H1 (cell line): ENCODE measurements at regions not wholly inside any gene's neighbourhood (a gene's known extent, or its start where the extent isn't known, plus 50 kb on each side); places are given as distances from the start of the nearest gene placed in this dataset.

ENCODE experiments used
- CTCF ChIA-PET: fragments of 300-600 bp; sonication (Branson Sonifier 250); formaldehyde crosslinking; loops from one replicate; lab custom pipeline; 2021; ENCODE audit not compliant: partially characterized antibody; lab: Charles Lee
- POLR2A ChIA-PET: fragments of 300-600 bp; sonication (Branson Sonifier 250); formaldehyde crosslinking; loops from one replicate; lab custom pipeline; 2021; ENCODE audit warnings: inconsistent platforms; ENCODE audit not compliant: partially characterized antibody; lab: Charles Lee
- DNase-seq, 2 experiments: peaks; one replicate each; pipeline versions ENCODE4 v3.0.0 to v3.0.0-alpha.2; 2010 to 2022; ENCODE audit warnings: low spot score in 2 of 2, low read depth in 1 of 2, mixed read lengths in 1 of 2
- FAIRE-seq: peaks from 2 replicates; lab custom pipeline; 2011; peaks lifted over from hg19 to GRCh38; lab: Jason Lieb, UNC
- H2AFZ ChIP-seq: 2 replicates; pipeline ENCODE4 v1.8.1; 2012; ENCODE audit warnings: low read length, inconsistent platforms
- H2AK5ac ChIP-seq: 2 replicates; pipeline ENCODE4 v1.6.1; 2013; ENCODE audit warnings: low read depth, low read length
- H2BK120ac ChIP-seq: replicated peaks from 2 replicates; pipeline ENCODE3; 2013; ENCODE audit warnings: low read depth, low read length, inconsistent platforms
- H2BK12ac ChIP-seq: 2 replicates; pipeline ENCODE4 v1.6.1; 2013; ENCODE audit warnings: low read depth, low read length
- H2BK15ac ChIP-seq: 2 replicates; pipeline ENCODE4 v1.6.1; 2013; ENCODE audit warnings: low read length
- H2BK20ac ChIP-seq: 2 replicates; pipeline ENCODE4 v1.6.1; 2013; ENCODE audit warnings: low read length
- H2BK5ac ChIP-seq: 2 replicates; pipeline ENCODE4 v1.6.1; 2013; ENCODE audit warnings: low read depth, low read length
- H3K14ac ChIP-seq: 2 replicates; pipeline ENCODE4 v1.6.1; 2013; ENCODE audit warnings: inconsistent platforms; ENCODE audit not compliant: insufficient read length
- H3K18ac ChIP-seq: 2 replicates; pipeline ENCODE4 v1.6.1; 2013; ENCODE audit warnings: low read length; ENCODE audit errors: extremely low read depth
- H3K23ac ChIP-seq: 2 replicates; pipeline ENCODE4 v1.6.1; 2013; ENCODE audit warnings: inconsistent platforms; ENCODE audit not compliant: insufficient read length
- H3K23me2 ChIP-seq: 2 replicates; pipeline ENCODE4 v1.6.1; 2013; ENCODE audit warnings: low read depth, low read length
- H3K27ac ChIP-seq: 2 replicates; pipeline ENCODE4 v1.6.1; 2011; ENCODE audit warnings: low read depth, low read length, inconsistent platforms
- H3K27me3 ChIP-seq, 4 experiments: replicated peaks in 1 of 4; 1 replicate in 1 of 4; 2 replicates in 3 of 4; pipeline versions ENCODE4 v1.6.1 to v1.8.1; 2011 to 2013; ENCODE audit warnings: low read length in 3 of 4, mild to moderate bottlenecking in 3 of 4, inconsistent platforms in 2 of 4, mixed read lengths in 2 of 4, moderate library complexity in 1 of 4; ENCODE audit not compliant: control insufficient read depth in 3 of 4, insufficient read depth in 3 of 4; ENCODE audit errors: extremely low read depth in 1 of 4
- H3K36me3 ChIP-seq, 4 experiments: 2 replicates each; pipeline versions ENCODE4 v1.6.1 to v1.8.1; 2011 to 2013; ENCODE audit warnings: mild to moderate bottlenecking in 4 of 4, low read length in 3 of 4, moderate library complexity in 2 of 4, control low read depth in 1 of 4, inconsistent platforms in 1 of 4; ENCODE audit not compliant: insufficient read depth in 4 of 4, control insufficient read depth in 2 of 4
- H3K4ac ChIP-seq: replicated peaks from 2 replicates; pipeline ENCODE3; 2013; ENCODE audit warnings: low read length, low read depth, mixed read lengths, inconsistent platforms; ENCODE audit not compliant: insufficient read length
- H3K4me1 ChIP-seq, 4 experiments: replicated peaks in 1 of 4; 1 replicate in 1 of 4; 2 replicates in 3 of 4; pipeline versions ENCODE4 v1.6.1 to v1.8.1; 2011 to 2013; ENCODE audit warnings: low read length in 3 of 4, inconsistent platforms in 2 of 4, mixed read lengths in 1 of 4; ENCODE audit not compliant: insufficient read depth in 4 of 4, control insufficient read depth in 3 of 4
- H3K4me2 ChIP-seq, 2 experiments: 2 replicates each; pipeline versions ENCODE4 v1.6.1 to v1.8.1; 2011 to 2013; ENCODE audit warnings: low read depth in 2 of 2, low read length in 2 of 2, control low read depth in 1 of 2, inconsistent platforms in 1 of 2, mild to moderate bottlenecking in 1 of 2; ENCODE audit not compliant: insufficient read depth in 1 of 2
- H3K4me3 ChIP-seq, 4 experiments: fragments of 200-600, 300-600 bp in 1 of 4; sonication (generic), shearing (Covaris generic), sonication (Bioruptor Twin) in 1 of 4; 2 replicates each; pipeline versions ENCODE4 v1.5.1 to v1.8.1; 2011 to 2016; ENCODE audit warnings: low read length in 4 of 4, low read depth in 3 of 4, control low read depth in 2 of 4, inconsistent platforms in 2 of 4, mild to moderate bottlenecking in 2 of 4, mixed read lengths in 1 of 4, moderate library complexity in 1 of 4; ENCODE audit not compliant: insufficient read depth in 2 of 4; ENCODE audit errors: extremely low read depth in 1 of 4
- H3K56ac ChIP-seq: replicated peaks from 2 replicates; pipeline ENCODE3; 2013; ENCODE audit warnings: low read depth, mild to moderate bottlenecking, mixed read lengths, low read length, inconsistent platforms; ENCODE audit not compliant: insufficient read length
- H3K79me1 ChIP-seq: 2 replicates; pipeline ENCODE4 v1.6.1; 2013; ENCODE audit warnings: low read depth, low read length, control low read depth
- H3K79me2 ChIP-seq, 2 experiments: 2 replicates each; pipeline versions ENCODE4 v1.6.1 to v1.8.1; 2012 to 2013; ENCODE audit warnings: low read length in 2 of 2, mild to moderate bottlenecking in 2 of 2, inconsistent platforms in 1 of 2; ENCODE audit not compliant: insufficient read depth in 2 of 2, control insufficient read depth in 1 of 2
- H3K9ac ChIP-seq, 4 experiments: replicated peaks in 1 of 4; 1 replicate in 1 of 4; 2 replicates in 3 of 4; pipeline versions ENCODE4 v1.6.1 to v1.8.1; 2011 to 2013; ENCODE audit warnings: low read depth in 3 of 4, low read length in 3 of 4, control low read depth in 2 of 4, mild to moderate bottlenecking in 2 of 4, moderate library complexity in 2 of 4, inconsistent platforms in 1 of 4; ENCODE audit errors: extremely low read depth in 1 of 4
- H3K9me3 ChIP-seq, 2 experiments: 2 replicates each; pipeline versions ENCODE4 v1.6.1 to v1.8.1; 2012 to 2013; ENCODE audit warnings: mild to moderate bottlenecking in 2 of 2, moderate library complexity in 2 of 2, control low read depth in 1 of 2, inconsistent platforms in 1 of 2, low read depth in 1 of 2, low read length in 1 of 2, mixed read lengths in 1 of 2; ENCODE audit not compliant: insufficient read depth in 2 of 2
- H4K20me1 ChIP-seq, 2 experiments: replicated peaks in 1 of 2; 2 replicates each; pipeline versions ENCODE3 to v1.8.1; 2011 to 2013; ENCODE audit warnings: inconsistent platforms in 2 of 2, low read length in 2 of 2, mild to moderate bottlenecking in 1 of 2; ENCODE audit not compliant: insufficient read depth in 2 of 2, control insufficient read depth in 1 of 2
- H4K5ac ChIP-seq: 2 replicates; pipeline ENCODE4 v1.6.1; 2013; ENCODE audit warnings: low read length, low read depth, mixed read lengths, inconsistent platforms; ENCODE audit not compliant: insufficient read length
- H4K8ac ChIP-seq: 2 replicates; pipeline ENCODE4 v1.8.0; 2013; ENCODE audit warnings: mild to moderate bottlenecking, moderate library complexity, low read length, inconsistent platforms; ENCODE audit not compliant: insufficient read depth; ENCODE audit errors: extremely low read depth
- H4K91ac ChIP-seq: replicated peaks from 2 replicates; pipeline ENCODE3; 2013; ENCODE audit warnings: low read length, mixed read lengths, inconsistent platforms; ENCODE audit not compliant: insufficient read length
- BACH1 ChIP-seq: IDR thresholded peaks from 2 replicates; pipeline ENCODE4 v1.6.1; 2012; ENCODE audit warnings: low read length, improper control_type of control experiment
- CTCF ChIP-seq, 3 experiments: IDR thresholded peaks; 1 replicate in 2 of 3; 2 replicates in 1 of 3; pipeline versions ENCODE4 v1.5.1 to v1.6.1; 2011; ENCODE audit warnings: low read length in 3 of 3, mild to moderate bottlenecking in 3 of 3, inconsistent platforms in 2 of 3, low read depth in 1 of 3, moderate library complexity in 1 of 3; ENCODE audit not compliant: insufficient read depth in 1 of 3; ENCODE audit errors: control extremely low read depth in 1 of 3
- EGR1 ChIP-seq: IDR thresholded peaks from 2 replicates; pipeline ENCODE4 v1.6.1; 2011; ENCODE audit warnings: low read depth, low read length, borderline replicate concordance
- JUND ChIP-seq: IDR thresholded peaks from 2 replicates; pipeline ENCODE4 v1.6.1; 2011; ENCODE audit warnings: mild to moderate bottlenecking, improper control_type of control experiment, low read length
- RAD21 ChIP-seq, 2 experiments: IDR thresholded peaks in 1 of 2; conservative IDR thresholded peaks in 1 of 2; 2 replicates each; pipeline ENCODE4 v1.6.1; 2011; ENCODE audit warnings: low read depth in 2 of 2, low read length in 2 of 2, improper control_type of control experiment in 1 of 2, inconsistent platforms in 1 of 2, mild to moderate bottlenecking in 1 of 2, moderate library complexity in 1 of 2
- WGBS, 2 experiments: shearing (Covaris generic) in 1 of 2; methylation state at CpG; one replicate each; pipeline versions ENCODE4 v1.1.6 to v1.1.7; 2013 to 2015; ENCODE audit warnings: low lambda C conversion rate in 2 of 2, mixed read lengths in 2 of 2, inconsistent platforms in 1 of 2, low coverage in 1 of 2, missing lambda C conversion rate in 1 of 2; ENCODE audit not compliant: insufficient replicate concordance in 2 of 2, insufficient coverage in 1 of 2, insufficient read length in 1 of 2; ENCODE audit errors: extremely low coverage in 1 of 2, missing lambda C conversion rate in 1 of 2; 5-methylcytosine and 5-hydroxymethylcytosine counted together

- H4K91ac ChIP-seq = no peak overlapping the region
- H2AK5ac ChIP-seq = no peak overlapping the region
- no peak for FAIRE-seq
- no peak overlapping the region for H3K4me3 ChIP-seq
- H3K27me3 ChIP-seq = no peaks in the 10 kb centered on the region
- 65% methylated on average over 1 of the region's 1 CpG; no CpG with 5 or more reads in 1 of the 2 experiments for WGBS, 2 experiments
- H2BK20ac ChIP-seq = no peak overlapping the region
- no peak overlapping the region for H2BK120ac ChIP-seq
- H3K79me1 ChIP-seq = no peaks in the 10 kb centered on the region
- no peak overlapping the region for H3K14ac ChIP-seq
- no peak overlapping the region for H3K56ac ChIP-seq
- H3K9me3 ChIP-seq = no peaks in the 10 kb centered on the region
- no peaks in the 10 kb centered on the region for H4K20me1 ChIP-seq
- H3K23ac ChIP-seq = no peak overlapping the region
- DNase-seq = no peak
- no peaks in the 10 kb centered on the region for H3K79me2 ChIP-seq
- no peak overlapping the region for H2BK5ac ChIP-seq
- H4K5ac ChIP-seq = no peak overlapping the region
- no peak overlapping the region for H2BK12ac ChIP-seq
- H3K27ac ChIP-seq = no peak overlapping the region
- H3K4me1 ChIP-seq = peaks cover 0 to 4% (median 3%) of the 10 kb centered on the region in 4 experiments; a peak in 6 of 7 replicates
- TF ChIP-seq BACH1 = 0 out of 2 replicates have a peak, but pooled peaks have one; percentile 7
- no peak for TF ChIP-seq EGR1
- peak; percentile 52 to 56 for TF ChIP-seq RAD21 (IDR thresholded peaks at IDR 0.05 in 1 of 2, conservative IDR thresholded peaks at IDR 0.05 in 1 of 2; ENCODE audit: low read depth in 2 of 2, low read length in 2 of 2)
- TF ChIP-seq CTCF (IDR thresholded peaks at IDR 0.05; ENCODE audit: control extremely low read depth in 1 of 3, insufficient read depth in 1 of 3, low read depth in 1 of 3, low read length in 3 of 3) = peak in 1 of 3 experiments; percentile 40; a peak in 2 of 4 replicates
- TF ChIP-seq JUND = no peak
- no peak overlapping the region for H2AFZ ChIP-seq
- no peak overlapping the region for H2BK15ac ChIP-seq
- no peaks in the 10 kb centered on the region for H3K36me3 ChIP-seq
- ChIA-PET POLR2A (no interaction called here), CTCF (interaction anchor here (0.6 to 2.5 kb wide), 7 partner anchors 24 to 174 kb away, joined by 3 to 11 read pairs (median 3); no protein-coding TSS in a partner anchor)
- no peak overlapping the region for H3K18ac ChIP-seq
- H3K9ac ChIP-seq = no peak overlapping the region
- no peak overlapping the region for H4K8ac ChIP-seq
- no peak overlapping the region for H3K4me2 ChIP-seq
- H3K23me2 ChIP-seq = no peaks in the 10 kb centered on the region; the same call in 1 of the 2 replicates
- H3K4ac ChIP-seq = no peak overlapping the region
Observed at GRCh38 chr1:29912425-29912824, 676.1 kb downstream of the PTPRU start.
